Mesendoderm (in vitro differentiated cells): ENCODE measurements at regions not wholly inside any gene's neighbourhood (a gene's known extent, or its start where the extent isn't known, plus 50 kb on each side); places are given as distances from the start of the nearest gene placed in this dataset.
"Not testable (repeated sequence)": the region's sequence is repeated elsewhere in the genome, so short reads cannot be mapped to it uniquely, and the experiment has no call there.

ENCODE experiments used
- DNase-seq: peaks from one replicate; pipeline ENCODE4 v3.0.0; 2013
- H2AK5ac ChIP-seq: 2 replicates; pipeline ENCODE4 v1.6.1; 2013; ENCODE audit warnings: low read length, inconsistent platforms
- H2BK120ac ChIP-seq: 2 replicates; pipeline ENCODE4 v1.6.1; 2013; ENCODE audit warnings: low read depth, mild to moderate bottlenecking, low read length, moderate library complexity, mixed read lengths
- H2BK15ac ChIP-seq: replicated peaks from 2 replicates; pipeline ENCODE4 v1.6.1; 2013; ENCODE audit warnings: low read depth, mild to moderate bottlenecking, moderate library complexity
- H2BK5ac ChIP-seq: 2 replicates; pipeline ENCODE4 v1.6.1; 2013; ENCODE audit warnings: low read length, inconsistent platforms
- H3K18ac ChIP-seq: 2 replicates; pipeline ENCODE4 v1.6.1; 2013; ENCODE audit warnings: mild to moderate bottlenecking, low read length, mixed read lengths
- H3K23ac ChIP-seq: one replicate; pipeline ENCODE4 v1.6.1; 2013; ENCODE audit warnings: low read length
- H3K27ac ChIP-seq: 2 replicates; pipeline ENCODE4 v1.5.1; 2013; ENCODE audit warnings: low read depth, mild to moderate bottlenecking, inconsistent platforms, low read length, moderate library complexity
- H3K27me3 ChIP-seq: 2 replicates; pipeline ENCODE4 v1.6.1; 2013; ENCODE audit warnings: low read length, control low read depth, mild to moderate bottlenecking, inconsistent platforms; ENCODE audit not compliant: insufficient read depth, poor library complexity
- H3K36me3 ChIP-seq: 2 replicates; pipeline ENCODE4 v1.6.1; 2013; ENCODE audit warnings: low read length, inconsistent platforms; ENCODE audit not compliant: control insufficient read depth, insufficient read depth
- H3K4ac ChIP-seq: one replicate; pipeline ENCODE4 v1.6.1; 2013; ENCODE audit warnings: low read depth, mild to moderate bottlenecking, low read length, moderate library complexity
- H3K4me1 ChIP-seq: 2 replicates; pipeline ENCODE4 v1.6.1; 2013; ENCODE audit warnings: low read depth, low read length, inconsistent platforms; ENCODE audit not compliant: control insufficient read depth
- H3K4me2 ChIP-seq: 2 replicates; pipeline ENCODE4 v1.6.1; 2013; ENCODE audit warnings: low read length
- H3K4me3 ChIP-seq: 2 replicates; pipeline ENCODE4 v1.5.1; 2013; ENCODE audit warnings: mild to moderate bottlenecking, low read length
- H3K56ac ChIP-seq: one replicate; pipeline ENCODE4 v1.6.1; 2013; ENCODE audit warnings: low read length
- H3K79me1 ChIP-seq: 2 replicates; pipeline ENCODE4 v1.6.1; 2013; ENCODE audit warnings: low read length, inconsistent platforms
- H3K79me2 ChIP-seq: 2 replicates; pipeline ENCODE4 v1.6.1; 2013; ENCODE audit warnings: mild to moderate bottlenecking, low read length; ENCODE audit not compliant: control insufficient read depth, insufficient read depth
- H3K9ac ChIP-seq: 2 replicates; pipeline ENCODE4 v1.6.1; 2013; ENCODE audit warnings: low read length, inconsistent platforms
- H4K5ac ChIP-seq: one replicate; pipeline ENCODE4 v1.6.1; 2013; ENCODE audit warnings: low read length
- H4K8ac ChIP-seq: one replicate; pipeline ENCODE4 v1.6.1; 2013; ENCODE audit warnings: low read depth, mild to moderate bottlenecking, control low read depth, low read length, moderate library complexity
- WGBS: extraction: QIAGEN DNeasy Blood & Tissue Kit; methylation state at CpG from one replicate; pipeline ENCODE4 v1.1.7; 2013; ENCODE audit warnings: low lambda C conversion rate, missing lambda C conversion rate; ENCODE audit not compliant: insufficient coverage; ENCODE audit errors: extremely low coverage; 5-methylcytosine and 5-hydroxymethylcytosine counted together

DNA sequence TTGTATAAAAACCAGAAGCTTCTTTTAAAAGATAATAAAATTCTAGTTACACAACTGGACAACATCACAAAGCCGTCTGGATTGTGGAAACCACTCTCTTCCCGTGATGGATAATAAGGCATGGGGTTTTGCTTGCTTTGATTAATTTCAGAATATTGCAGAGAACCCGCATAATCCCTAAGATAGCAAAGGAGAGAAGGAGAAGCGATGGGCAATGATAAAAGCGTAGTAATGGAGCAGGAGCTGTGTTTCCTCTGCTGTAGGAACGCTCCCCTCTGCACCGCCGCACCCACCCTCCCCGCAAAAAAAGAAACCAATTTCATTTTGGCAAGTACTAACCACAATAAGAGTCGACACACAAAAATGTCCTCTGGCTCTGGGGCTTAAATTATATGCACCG is 340.9 kb upstream of the PSMD7 start:
- H3K18ac ChIP-seq: no peak overlapping the region
- no peak overlapping the region for H4K5ac ChIP-seq
- no peak overlapping the region for H2BK5ac ChIP-seq
- H3K4ac ChIP-seq: no peak overlapping the region
- no peak overlapping the region for H3K27ac ChIP-seq
- no peak overlapping the region for H3K23ac ChIP-seq
- no peak overlapping the region for H2BK15ac ChIP-seq
- H3K4me1 ChIP-seq: no peaks in the 10 kb centered on the region
- no peaks in the 10 kb centered on the region for H3K36me3 ChIP-seq
- no peak overlapping the region for H3K9ac ChIP-seq
- no peak overlapping the region for H3K56ac ChIP-seq
- H3K4me2 ChIP-seq: no peak overlapping the region
- no peak overlapping the region for H2BK120ac ChIP-seq
- no peak for DNase-seq
- no peaks in the 10 kb centered on the region for H3K27me3 ChIP-seq
- H3K79me2 ChIP-seq: no peaks in the 10 kb centered on the region
- H3K4me3 ChIP-seq: no peak overlapping the region
- no peak overlapping the region for H2AK5ac ChIP-seq
- H4K8ac ChIP-seq: no peak overlapping the region
- no peaks in the 10 kb centered on the region for H3K79me1 ChIP-seq
- no CpG with 5 or more reads among the region's 11 CpGs for WGBS

GRCh38 chr16:73955255-73955654 is 341.4 kb upstream of the PSMD7 start:
- WGBS: no CpG with 5 or more reads among the region's 1 CpG
- no peak overlapping the region for H2BK15ac ChIP-seq
- H3K23ac ChIP-seq: no peak overlapping the region

DNA sequence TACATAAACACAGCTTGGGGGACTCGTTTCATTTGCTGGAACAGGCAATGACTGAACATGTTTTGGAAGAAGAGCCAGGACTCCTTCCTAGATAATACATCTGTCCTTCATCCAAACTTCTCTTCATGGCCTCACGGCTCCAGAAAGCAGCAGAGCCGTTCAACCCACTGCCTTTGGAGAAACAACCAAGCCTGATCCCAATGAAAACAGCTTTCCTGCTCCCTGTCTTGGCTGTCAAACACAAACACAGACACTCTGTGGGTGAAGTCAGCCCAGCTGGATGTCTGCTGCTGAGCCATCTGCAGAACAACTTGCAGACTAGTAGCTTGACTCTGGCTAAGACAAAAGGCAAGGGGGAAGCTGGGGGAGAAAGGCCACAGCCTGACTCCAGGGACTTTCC is 345.1 kb upstream of the PSMD7 start:
- H3K4me2 ChIP-seq: no peak overlapping the region
- no peak overlapping the region for H2BK5ac ChIP-seq
- no peaks in the 10 kb centered on the region for H3K4me1 ChIP-seq
- H3K79me2 ChIP-seq: no peaks in the 10 kb centered on the region
- H3K9ac ChIP-seq: no peak overlapping the region
- no peak overlapping the region for H2AK5ac ChIP-seq
- H4K5ac ChIP-seq: no peak overlapping the region
- H3K27ac ChIP-seq: no peak overlapping the region
- H3K79me1 ChIP-seq: no peaks in the 10 kb centered on the region
- no peak overlapping the region for H3K4me3 ChIP-seq
- H3K36me3 ChIP-seq: no peaks in the 10 kb centered on the region
- no peak overlapping the region for H3K23ac ChIP-seq
- H2BK15ac ChIP-seq: no peak overlapping the region
- no CpG with 5 or more reads among the region's 3 CpGs for WGBS
- H4K8ac ChIP-seq: no peak overlapping the region
- H3K27me3 ChIP-seq: no peaks in the 10 kb centered on the region
- no peak overlapping the region for H2BK120ac ChIP-seq
- H3K56ac ChIP-seq: no peak overlapping the region
- DNase-seq: no peak
- no peak overlapping the region for H3K4ac ChIP-seq
- no peak overlapping the region for H3K18ac ChIP-seq

More at GRCh38 chr16:73955255-73955654, 341.4 kb upstream of the PSMD7 start:
- H3K4me1 ChIP-seq: no peaks in the 10 kb centered on the region
- no peak overlapping the region for H4K8ac ChIP-seq
- no peaks in the 10 kb centered on the region for H3K36me3 ChIP-seq
- no peaks in the 10 kb centered on the region for H3K27me3 ChIP-seq
- H3K4me3 ChIP-seq: no peak overlapping the region
- H2BK5ac ChIP-seq: no peak overlapping the region
- no peak overlapping the region for H3K9ac ChIP-seq
- no peak overlapping the region for H3K18ac ChIP-seq
- DNase-seq: no peak
- no peak overlapping the region for H2BK120ac ChIP-seq
- H2AK5ac ChIP-seq: no peak overlapping the region
- no peaks in the 10 kb centered on the region for H3K79me1 ChIP-seq
- H3K4ac ChIP-seq: no peak overlapping the region
- no peak overlapping the region for H3K4me2 ChIP-seq
- H4K5ac ChIP-seq: no peak overlapping the region
- H3K56ac ChIP-seq: no peak overlapping the region
- no peak overlapping the region for H3K27ac ChIP-seq
- no peaks in the 10 kb centered on the region for H3K79me2 ChIP-seq

- H3K56ac ChIP-seq: no peak overlapping the region
- no peak overlapping the region for H4K8ac ChIP-seq
- no peak overlapping the region for H3K18ac ChIP-seq
- no peak overlapping the region for H2BK120ac ChIP-seq
- H2AK5ac ChIP-seq: no peak overlapping the region
- H3K4me1 ChIP-seq: no peaks in the 10 kb centered on the region
- no peak overlapping the region for H2BK15ac ChIP-seq
- no peaks in the 10 kb centered on the region for H3K36me3 ChIP-seq
- H3K9ac ChIP-seq: no peak overlapping the region
- H3K27me3 ChIP-seq: no peaks in the 10 kb centered on the region
- no peak overlapping the region for H3K23ac ChIP-seq
- H2BK5ac ChIP-seq: no peak overlapping the region
- H3K4me3 ChIP-seq: no peak overlapping the region
- DNase-seq: no peak
- H3K27ac ChIP-seq: no peak overlapping the region
- H4K5ac ChIP-seq: no peak overlapping the region
- no peak overlapping the region for H3K4ac ChIP-seq
- no peaks in the 10 kb centered on the region for H3K79me2 ChIP-seq
- WGBS: no CpG with 5 or more reads among the region's 7 CpGs
- H3K4me2 ChIP-seq: no peak overlapping the region
- no peaks in the 10 kb centered on the region for H3K79me1 ChIP-seq
Observed at GRCh38 chr16:73949574-73950320, 346.9 kb upstream of the PSMD7 start.

GRCh38 chr16:73945631-73946030 is 351.0 kb upstream of the PSMD7 start:
- Histone ChIP-seq H3K56ac (no peak overlapping the region), H3K27ac (no peak overlapping the region), H3K23ac (no peak overlapping the region), H3K9ac (no peak overlapping the region), H3K4ac (no peak overlapping the region), H3K4me1 (no peaks in the 10 kb centered on the region), H3K27me3 (no peaks in the 10 kb centered on the region), H3K4me2 (no peak overlapping the region), H2BK15ac (no peak overlapping the region), H2BK120ac (no peak overlapping the region), H2BK5ac (no peak overlapping the region), H3K4me3 (no peak overlapping the region), H3K79me2 (no peaks in the 10 kb centered on the region), H4K5ac (no peak overlapping the region), H3K18ac (no peak overlapping the region), H2AK5ac (no peak overlapping the region), H4K8ac (no peak overlapping the region), H3K79me1 (no peaks in the 10 kb centered on the region), H3K36me3 (no peaks in the 10 kb centered on the region)
- DNase-seq: no peak
- WGBS: no CpG with 5 or more reads among the region's 4 CpGs

GRCh38 chr16:73943184-73943583 is 353.4 kb upstream of the PSMD7 start:
- H3K79me1 ChIP-seq, H3K27me3 ChIP-seq, DNase-seq, H2AK5ac ChIP-seq, H2BK15ac ChIP-seq, H3K36me3 ChIP-seq, H3K4me1 ChIP-seq, H2BK5ac ChIP-seq, H4K5ac ChIP-seq, H3K18ac ChIP-seq, H3K9ac ChIP-seq, H3K4me2 ChIP-seq, H3K23ac ChIP-seq, H2BK120ac ChIP-seq, H3K27ac ChIP-seq, H3K79me2 ChIP-seq, H4K8ac ChIP-seq, H3K56ac ChIP-seq, H3K4me3 ChIP-seq, H3K4ac ChIP-seq: not testable (repeated sequence)
- no CpG with 5 or more reads among the region's 11 CpGs for WGBS
